Stimulated activated CD4-positive, alpha-beta T cell treated with anti-CD3 and anti-CD28 coated beads, Interleukin-12 subunit alpha, Interleukin-12 subunit beta, amount 100 ng/mL, for 4 hours (primary cell): ENCODE measurements at regions not wholly inside any gene's neighbourhood (a gene's known extent, or its start where the extent isn't known, plus 50 kb on each side); places are given as distances from the start of the nearest gene placed in this dataset.
"Not testable (repeated sequence)": the region's sequence is repeated elsewhere in the genome, so short reads cannot be mapped to it uniquely, and the experiment has no call there.

Experiments
- DNase-seq: peaks from one replicate; pipeline ENCODE4 v3.0.0-alpha.2; 2020

DNA sequence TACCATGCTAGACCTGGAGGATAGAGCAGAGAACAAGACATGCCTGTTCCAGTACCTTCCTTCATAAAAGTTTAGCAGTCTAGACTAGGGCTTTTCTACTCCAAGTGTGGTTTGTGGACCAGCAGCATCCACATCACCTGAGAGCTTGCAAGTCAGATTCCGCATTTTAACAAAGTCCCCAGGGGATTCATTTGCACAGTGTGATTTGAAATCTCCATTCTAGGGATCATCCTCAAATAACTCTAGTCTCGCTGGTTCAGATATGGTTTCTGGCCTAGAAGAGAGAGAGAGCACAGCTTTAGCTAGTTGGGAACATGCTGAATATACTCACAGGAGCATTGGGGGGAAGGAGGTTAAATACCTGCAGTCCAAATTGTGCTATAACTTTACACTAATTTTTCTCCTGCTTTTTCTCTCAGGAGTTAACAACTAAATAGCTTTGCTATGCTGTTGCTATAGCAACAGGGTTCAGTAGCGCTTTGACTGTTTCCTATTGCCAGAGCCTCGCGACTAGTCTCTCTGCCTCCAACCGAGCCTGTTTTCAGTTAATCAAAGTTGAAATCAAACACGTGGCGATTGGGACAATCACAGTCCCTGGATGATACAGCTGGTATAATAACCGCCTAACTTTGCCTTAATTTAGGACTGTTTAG is 64.0 kb upstream of the RASGRF1 start:
- DNase-seq = no peak

DNA sequence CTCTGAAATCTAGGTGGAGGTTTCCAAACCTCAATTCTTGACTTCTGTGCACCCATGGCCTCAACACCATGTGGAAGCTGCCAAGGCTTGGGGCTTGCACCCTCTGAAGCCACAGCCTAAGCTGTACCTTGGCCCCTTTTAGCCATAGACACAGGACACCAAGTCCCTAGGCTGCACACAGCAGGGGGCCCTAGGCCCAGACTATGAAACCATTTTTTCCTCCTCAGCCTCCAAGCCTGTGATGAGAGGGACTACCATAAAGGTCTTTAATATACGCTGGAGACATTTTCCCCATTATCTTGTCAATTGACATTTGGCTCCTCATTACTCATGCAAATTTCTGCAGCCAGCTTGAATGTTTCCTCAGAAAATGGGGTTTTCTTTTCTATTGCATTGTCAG is 53.7 kb upstream of the RASGRF1 start:
- DNase-seq = not testable (repeated sequence)

DNA sequence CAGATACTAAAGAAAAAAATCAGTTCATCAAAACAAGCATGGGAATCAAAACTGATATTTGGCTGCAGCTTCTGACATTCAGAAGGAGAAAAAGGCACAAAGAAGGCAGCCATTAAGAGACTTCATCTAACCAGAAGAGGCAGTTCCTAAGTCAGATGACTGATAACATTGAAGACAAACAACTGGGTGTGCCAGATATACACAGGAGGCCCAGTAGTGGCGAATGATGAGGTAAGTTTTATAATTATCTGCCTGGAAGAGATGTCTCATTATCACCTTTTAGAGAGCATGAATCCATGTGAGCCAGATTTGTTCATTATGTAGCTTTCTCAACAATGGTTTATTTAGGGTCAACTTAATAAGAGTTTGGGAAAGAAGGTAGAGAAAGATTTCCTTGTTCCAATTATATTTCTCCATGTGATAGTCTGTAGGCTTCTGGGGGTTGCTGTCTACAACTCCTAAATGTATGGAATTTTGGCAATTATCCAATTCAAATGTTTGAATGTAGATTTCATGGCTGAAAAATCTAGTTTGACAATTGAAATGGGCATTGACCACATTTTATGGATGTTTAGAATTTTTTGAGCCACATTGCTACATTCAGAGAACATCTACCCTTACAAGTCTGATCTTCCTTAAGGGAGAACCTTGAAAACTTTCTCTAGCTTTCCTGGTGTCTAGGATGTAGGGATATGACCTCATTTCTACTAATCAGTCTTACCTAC is 50.4 kb upstream of the RASGRF1 start:
- DNase-seq = no peak
